Globus pallidus (tissue), 1 donor: ENCODE measurements at regions not wholly inside any gene's neighbourhood (a gene's known extent, or its start where the extent isn't known, plus 50 kb on each side); places are given as distances from the start of the nearest gene placed in this dataset.

Experiments
- DNase-seq: peaks from one replicate; pipeline ENCODE4 v3.0.0-alpha.2; 2015; ENCODE audit warnings: low spot score

GRCh38 chr4:37073226-37073840 lies 171.2 kb upstream of the NWD2 start:
- no peak for DNase-seq

- no peak for DNase-seq
Measured at GRCh38 chr4:37082912-37083311, 161.6 kb upstream of the NWD2 start.

DNA sequence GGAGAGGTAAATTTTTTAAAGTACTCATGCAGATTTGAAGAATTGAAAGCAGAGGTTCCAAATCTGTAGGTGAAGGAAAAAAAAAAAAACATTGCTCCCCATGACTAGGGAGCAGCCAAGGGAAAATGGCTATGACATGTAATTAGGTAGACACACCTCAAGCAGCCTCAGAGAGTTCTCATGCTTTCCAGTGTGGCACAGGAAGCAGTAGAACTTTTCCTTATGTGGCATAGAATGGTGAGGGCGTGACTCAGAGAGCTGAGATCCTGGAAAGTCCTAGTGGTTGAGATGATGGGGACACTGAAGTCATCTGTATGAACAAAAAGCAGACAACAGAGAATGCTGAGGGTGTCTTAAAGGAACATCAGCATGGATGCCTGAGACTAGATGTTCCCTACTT lies 148.6 kb upstream of the NWD2 start:
- DNase-seq, result no peak

- no peak for DNase-seq
Measured at GRCh38 chr4:37101182-37101581, 143.4 kb upstream of the NWD2 start.

DNA sequence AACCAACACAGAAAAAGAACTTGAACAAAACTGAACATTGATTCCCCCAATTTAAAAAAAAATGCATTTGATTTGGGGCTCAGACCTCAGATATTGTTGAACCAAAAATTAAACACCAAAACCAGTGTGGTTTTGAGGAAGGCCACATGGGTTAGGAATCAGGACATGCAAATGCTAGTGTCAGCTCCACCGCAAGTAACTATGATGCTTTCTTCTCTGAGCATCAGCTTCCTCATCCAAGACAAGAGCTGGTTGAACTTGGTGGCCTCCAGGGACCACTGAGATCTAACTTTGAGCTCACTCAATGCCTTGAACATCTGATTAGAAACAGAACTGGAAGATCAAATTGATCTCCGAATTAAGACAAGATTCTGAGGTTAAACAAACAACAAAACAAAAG lies 142.9 kb upstream of the NWD2 start:
- no peak for DNase-seq

- DNase-seq, result no peak
Measured at GRCh38 chr4:37109756-37110155, 134.8 kb upstream of the NWD2 start.

GRCh38 chr4:37124800-37125199 lies 119.7 kb upstream of the NWD2 start:
- DNase-seq, result no peak

- no peak for DNase-seq
Measured at GRCh38 chr4:37126051-37126450, 118.5 kb upstream of the NWD2 start.

- DNase-seq, result no peak
Measured at GRCh38 chr4:37130465-37130864, 114.1 kb upstream of the NWD2 start.

DNA sequence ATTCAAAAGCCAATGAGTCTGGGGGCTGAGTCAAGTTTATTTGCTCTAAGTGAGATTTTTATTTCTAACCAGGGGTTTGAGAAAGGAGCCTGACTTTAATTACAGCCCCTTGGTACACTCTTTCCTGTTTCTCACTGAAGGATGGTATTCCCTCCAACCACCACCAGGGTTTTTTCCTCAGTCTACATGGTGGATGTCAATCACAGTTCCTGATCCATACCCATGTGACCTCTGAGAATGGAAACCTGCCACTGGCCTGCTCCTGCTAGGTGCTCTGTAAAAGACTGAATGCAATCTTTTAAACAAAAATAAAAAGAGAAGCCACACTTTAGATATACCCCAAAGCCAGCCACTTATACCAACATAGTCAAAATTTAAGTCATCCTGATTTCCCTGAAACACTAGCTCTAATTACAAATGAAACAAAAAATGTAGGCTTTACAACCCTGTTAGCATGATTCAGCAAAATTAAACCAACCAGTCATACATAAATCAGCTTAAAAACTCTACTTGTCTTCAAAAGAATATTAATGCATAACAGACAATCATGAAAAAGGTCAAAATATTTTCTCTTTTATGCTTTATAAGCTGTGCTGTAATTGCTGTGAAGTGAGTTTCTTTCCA lies 112.1 kb upstream of the NWD2 start:
- no peak for DNase-seq

DNA sequence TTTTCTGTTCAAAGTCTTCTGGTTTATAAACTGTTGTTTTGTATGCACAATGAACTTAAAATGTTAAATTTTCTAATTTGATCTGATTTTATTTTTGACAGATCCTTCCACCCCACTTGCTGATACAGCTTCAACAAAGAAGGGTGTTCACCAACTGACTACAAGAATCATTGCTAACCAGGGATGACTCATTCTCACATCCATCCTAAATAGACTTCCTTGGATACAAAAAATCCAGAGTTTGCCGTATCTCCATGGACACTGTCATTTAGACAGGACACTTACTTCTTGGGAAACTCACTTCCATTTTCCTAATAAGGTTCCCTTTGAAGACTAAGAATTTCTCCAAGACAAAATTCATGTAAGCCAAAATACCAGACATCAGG lies 111.6 kb upstream of the NWD2 start:
- DNase-seq, result no peak

GRCh38 chr4:37138019-37138653 lies 106.4 kb upstream of the NWD2 start:
- no peak for DNase-seq

DNA sequence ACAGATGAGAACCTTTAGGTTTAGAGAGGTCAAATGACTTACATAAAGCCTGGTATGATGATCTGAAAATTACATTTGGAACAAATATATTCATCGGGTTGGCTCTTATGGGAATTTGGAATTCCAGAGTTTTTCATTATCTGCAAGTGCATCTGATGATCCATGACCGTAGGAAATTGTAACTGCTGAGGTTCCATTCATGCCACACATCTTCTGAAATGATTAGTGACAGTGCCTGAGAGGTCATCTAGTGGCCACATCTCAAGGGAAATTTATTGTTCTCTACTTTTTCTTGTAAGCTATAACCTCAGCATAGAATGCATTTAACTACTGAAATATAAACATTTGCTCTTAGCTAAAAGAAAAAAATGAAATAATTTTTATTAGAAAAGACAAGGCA lies 105.8 kb upstream of the NWD2 start:
- no peak for DNase-seq

DNA sequence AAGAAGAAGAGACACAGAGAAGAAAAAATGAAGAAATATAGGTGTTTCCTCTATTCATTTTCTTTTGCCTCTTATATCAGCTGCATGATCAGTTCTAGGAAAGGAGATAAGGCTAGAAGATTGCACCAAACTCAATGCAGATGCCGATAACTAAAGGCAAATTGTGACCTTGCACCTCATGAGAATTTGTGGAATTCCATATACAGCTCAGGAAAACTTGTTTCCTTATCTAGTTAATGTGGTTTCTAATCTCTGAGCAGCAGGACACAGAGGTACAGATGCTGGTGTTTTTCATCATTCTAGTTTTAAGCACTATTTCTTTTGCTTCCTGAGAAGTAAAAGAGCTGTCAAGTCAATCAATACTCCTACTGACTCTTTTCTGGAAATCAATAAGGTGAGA lies 104.6 kb upstream of the NWD2 start:
- DNase-seq, result no peak

- no peak for DNase-seq
Measured at GRCh38 chr4:37146260-37146659, 98.3 kb upstream of the NWD2 start.

DNA sequence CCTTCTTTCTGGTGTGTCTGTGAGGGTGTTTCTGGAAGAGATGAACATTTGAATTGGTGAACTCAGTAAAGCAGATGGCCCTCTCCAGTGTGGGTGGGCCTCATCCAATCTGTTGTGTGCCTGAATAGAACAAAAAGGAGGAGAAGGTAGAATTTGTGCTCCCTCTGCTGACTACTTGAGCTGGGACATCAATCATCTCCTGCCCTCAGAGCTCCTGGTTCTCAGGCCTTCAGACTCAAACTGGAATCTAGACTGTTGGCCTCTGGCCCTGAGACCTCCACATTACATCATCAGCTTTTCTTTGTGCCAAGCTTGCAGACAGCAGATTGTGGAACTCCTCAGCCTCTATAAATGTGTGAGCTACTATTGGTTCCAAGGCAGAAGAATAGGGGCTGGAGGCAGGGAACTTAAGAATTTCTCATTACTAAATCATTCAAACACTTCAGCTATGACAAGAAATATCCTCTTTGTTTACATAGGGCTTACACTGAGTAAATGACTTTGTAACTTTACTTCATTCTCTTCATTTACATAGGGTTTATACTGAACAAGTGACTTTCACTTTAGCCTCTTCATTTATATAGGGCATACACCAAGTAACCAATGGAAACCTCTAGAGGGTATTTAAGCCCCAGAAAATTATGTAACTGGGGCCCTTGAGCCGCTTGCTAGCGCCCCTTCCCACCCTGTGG lies 86.9 kb upstream of the NWD2 start:
- DNase-seq, result no peak

DNA sequence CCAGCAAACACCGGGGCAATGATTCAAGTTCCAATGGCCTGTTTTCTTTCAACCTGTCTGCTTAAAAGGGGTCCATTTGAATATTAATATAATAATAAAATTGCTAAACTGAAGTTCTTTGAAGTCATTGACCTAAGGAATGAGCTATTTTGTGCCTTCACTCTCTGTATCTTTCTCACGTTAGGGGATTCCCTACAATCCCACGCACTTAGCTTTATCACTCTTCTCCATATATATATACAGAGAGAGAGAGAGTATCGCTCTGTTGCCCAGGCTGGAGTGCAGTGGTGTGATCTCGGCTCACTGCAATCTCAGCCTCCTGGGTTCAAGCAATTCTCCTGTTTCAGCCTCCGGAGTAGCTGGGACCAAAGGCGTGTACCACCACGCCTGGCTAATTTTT lies 83.9 kb upstream of the NWD2 start:
- no peak for DNase-seq

DNA sequence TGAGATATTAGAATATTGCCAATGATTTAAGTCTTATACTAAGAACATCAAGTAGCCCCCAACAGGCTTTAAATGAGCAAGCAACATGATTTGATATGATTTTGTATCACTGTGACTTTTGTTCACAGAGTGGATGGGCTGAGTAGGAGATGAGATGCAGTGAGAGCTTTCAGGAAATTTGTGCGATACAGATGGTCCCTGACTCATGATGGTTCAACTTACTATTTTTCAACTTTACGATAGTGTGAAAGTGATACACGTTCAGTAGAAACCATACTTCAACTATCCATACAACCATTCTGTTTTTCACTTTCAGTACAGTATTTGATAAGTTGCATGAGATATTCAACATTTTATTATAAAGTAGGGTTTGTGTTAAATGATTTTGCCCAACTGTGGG lies 78.7 kb upstream of the NWD2 start:
- no peak for DNase-seq

DNA sequence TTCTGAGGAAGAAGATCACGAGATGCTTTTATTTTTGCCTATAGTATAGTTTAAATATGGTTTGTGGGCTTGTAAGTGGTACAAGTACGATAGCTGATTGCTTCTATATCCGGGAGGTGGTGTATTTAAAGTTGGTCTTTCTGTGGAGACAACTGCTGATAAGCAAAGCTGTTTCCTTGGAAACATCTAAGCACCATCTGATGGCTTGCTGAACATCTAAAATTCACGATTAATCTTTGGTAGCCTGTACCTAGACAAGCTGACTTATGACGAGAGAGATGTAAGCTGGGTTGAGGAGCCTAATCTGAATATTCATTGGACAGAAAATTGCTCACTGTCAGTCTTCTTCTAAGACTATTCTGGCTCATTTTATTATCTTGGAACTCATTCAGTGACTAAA lies 74.6 kb upstream of the NWD2 start:
- DNase-seq, result no peak

DNA sequence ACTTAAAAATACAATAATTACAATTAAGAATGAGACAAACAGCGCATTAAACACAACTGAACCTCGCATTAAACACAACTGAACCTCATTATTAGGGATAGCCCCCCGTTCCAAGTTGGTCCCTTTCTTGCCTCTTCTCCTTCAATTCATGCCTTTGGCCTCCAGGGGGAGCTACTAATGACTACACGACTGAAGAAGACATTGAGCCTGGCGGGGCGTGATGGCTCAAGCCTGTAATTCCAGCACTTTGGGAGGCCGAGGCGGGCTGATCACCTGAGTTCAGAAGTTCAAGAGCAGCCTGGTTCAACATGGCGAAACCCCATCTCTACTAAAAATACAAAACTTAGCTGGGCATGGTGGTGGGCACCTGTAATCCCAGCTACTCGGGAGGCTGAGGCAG lies 56.4 kb upstream of the NWD2 start:
- DNase-seq, result no peak
